ENCODE measurements at regions not wholly inside any gene's neighbourhood (a gene's known extent, or its start where the extent isn't known, plus 50 kb on each side); places are given as distances from the start of the nearest gene placed in this dataset.

- POLR2A ChIA-PET = no interaction called here
- Mint-ChIP-seq H3K4me1 (no peaks in the 10 kb centered on the region), H3K27me3 (peaks cover 4% of the 10 kb centered on the region), H3K9me3 (ENCODE audit: insufficient read depth) (no peaks in the 10 kb centered on the region), H3K4me3 (no peak overlapping the region), H3K27ac (no peak overlapping the region)
- Histone ChIP-seq H3K4me2 (replicated peaks; ENCODE audit: low read depth, low read length, poor library complexity, severe bottlenecking) (no peak overlapping the region), H2AFZ (ENCODE audit: insufficient read depth, low read depth, low read length, poor library complexity, severe bottlenecking) (no peak overlapping the region), H3K79me2 (ENCODE audit: control insufficient read depth, insufficient read depth, low read length) (no peaks in the 10 kb centered on the region), H3K27ac (ENCODE audit: low read length in 2 of 2) (no peak overlapping the region), H3K9me3 (ENCODE audit: control extremely low read depth in 1 of 3, control insufficient read depth in 2 of 3, insufficient read depth in 1 of 3, low read length in 2 of 3) (no peaks in the 10 kb centered on the region), H3K4me3 (ENCODE audit: control extremely low read depth in 1 of 5, extremely low read depth in 1 of 5, insufficient read depth in 1 of 5, low read depth in 2 of 5, low read length in 4 of 5) (no peak overlapping the region), H3K9ac (ENCODE audit: low read length) (no peak overlapping the region), H4K20me1 (ENCODE audit: control insufficient read depth, insufficient read depth, low read length, poor library complexity, severe bottlenecking) (no peaks in the 10 kb centered on the region), H3K4me1 (ENCODE audit: control insufficient read depth in 2 of 2, insufficient read depth in 2 of 2, low read length in 2 of 2) (no peaks in the 10 kb centered on the region), H3K27me3 (replicated peaks in 1 of 4; ENCODE audit: control extremely low read depth in 1 of 4, control insufficient read depth in 3 of 4, insufficient read depth in 4 of 4, low read length in 3 of 4) (peaks cover 0 to 4% (median 0%) of the 10 kb centered on the region in 4 experiments), H3K36me3 (replicated peaks in 1 of 2; ENCODE audit: control extremely low read depth in 1 of 2, control insufficient read depth in 1 of 2, extremely low read depth in 1 of 2, insufficient read depth in 2 of 2, low read length in 1 of 2) (no peaks in the 10 kb centered on the region)
- CTCF ChIA-PET = interaction anchor here (0.7 kb wide), 1 partner anchor 276 kb away, joined by 3 read pairs; no protein-coding TSS in a partner anchor
- no peak for ATAC-seq (ENCODE audit: low read depth)
- intact Hi-C loops (cut with micrococcal nuclease) = no loop called here
- TF ChIP-seq CTCF (IDR thresholded peaks at IDR 0.05) = no peak
- TF ChIP-seq EZH2 (IDR thresholded peaks at IDR 0.05; ENCODE audit: borderline replicate concordance, insufficient read depth, low read depth, low read length, poor library complexity, severe bottlenecking) = no peak
- WGBS (ENCODE audit: insufficient coverage) = no CpG with 5 or more reads among the region's 1 CpG
- no peak for DNase-seq
Measured at GRCh38 chr14:53792909-53793308, 163.7 kb downstream of the BMP4 start.

GRCh38 chr14:53790731-53791500 is 165.7 kb downstream of the BMP4 start:
- no CpG with 5 or more reads among the region's 3 CpGs for WGBS (ENCODE audit: insufficient coverage)
- intact Hi-C loops (cut with micrococcal nuclease) = no loop called here
- POLR2A ChIA-PET = no interaction called here

More at GRCh38 chr14:53790731-53791500, 165.7 kb downstream of the BMP4 start:
- no peak overlapping the region for H3K27ac ChIP-seq (ENCODE audit: low read length in 2 of 2)
- H2AFZ ChIP-seq (ENCODE audit: insufficient read depth, low read depth, low read length, poor library complexity, severe bottlenecking) = no peak overlapping the region
- CTCF ChIA-PET = no interaction called here
- no peaks in the 10 kb centered on the region for H3K36me3 ChIP-seq (replicated peaks in 1 of 2; ENCODE audit: control extremely low read depth in 1 of 2, control insufficient read depth in 1 of 2, extremely low read depth in 1 of 2, insufficient read depth in 2 of 2, low read length in 1 of 2)
- no peak for TF ChIP-seq CTCF (IDR thresholded peaks at IDR 0.05)
- TF ChIP-seq EZH2 (IDR thresholded peaks at IDR 0.05; ENCODE audit: borderline replicate concordance, insufficient read depth, low read depth, low read length, poor library complexity, severe bottlenecking) = no peak
- H3K4me1 ChIP-seq (ENCODE audit: control insufficient read depth in 2 of 2, insufficient read depth in 2 of 2, low read length in 2 of 2) = no peaks in the 10 kb centered on the region
- no peak overlapping the region for H3K27ac Mint-ChIP-seq
- H3K4me2 ChIP-seq (replicated peaks; ENCODE audit: low read depth, low read length, poor library complexity, severe bottlenecking) = no peak overlapping the region
- no peaks in the 10 kb centered on the region for H3K4me1 Mint-ChIP-seq
- no peak for ATAC-seq (ENCODE audit: low read depth)
- H3K27me3 Mint-ChIP-seq = peaks cover 8% of the 10 kb centered on the region
- H4K20me1 ChIP-seq (ENCODE audit: control insufficient read depth, insufficient read depth, low read length, poor library complexity, severe bottlenecking) = no peaks in the 10 kb centered on the region
- H3K4me3 ChIP-seq (ENCODE audit: control extremely low read depth in 1 of 5, extremely low read depth in 1 of 5, insufficient read depth in 1 of 5, low read depth in 2 of 5, low read length in 4 of 5) = no peak overlapping the region
- no peaks in the 10 kb centered on the region for H3K79me2 ChIP-seq (ENCODE audit: control insufficient read depth, insufficient read depth, low read length)
- H3K9ac ChIP-seq (ENCODE audit: low read length) = no peak overlapping the region
- no peaks in the 10 kb centered on the region for H3K27me3 ChIP-seq (replicated peaks in 1 of 4; ENCODE audit: control extremely low read depth in 1 of 4, control insufficient read depth in 3 of 4, insufficient read depth in 4 of 4, low read length in 3 of 4)
- DNase-seq = no peak
- H3K9me3 Mint-ChIP-seq (ENCODE audit: insufficient read depth) = no peaks in the 10 kb centered on the region
- H3K9me3 ChIP-seq (ENCODE audit: control extremely low read depth in 1 of 3, control insufficient read depth in 2 of 3, insufficient read depth in 1 of 3, low read length in 2 of 3) = no peaks in the 10 kb centered on the region
- H3K4me3 Mint-ChIP-seq = no peak overlapping the region

Measured in B cell (primary cell).